Glomerular endothelial cell (primary cell): ENCODE measurements at regions not wholly inside any gene's neighbourhood (a gene's known extent, or its start where the extent isn't known, plus 50 kb on each side); places are given as distances from the start of the nearest gene placed in this dataset.

Experiments
- DNase-seq: peaks from one replicate; pipeline ENCODE4 v3.0.0-alpha.2; 2011; ENCODE audit warnings: low read depth, low spot score; ENCODE audit errors: extremely low read depth

DNA sequence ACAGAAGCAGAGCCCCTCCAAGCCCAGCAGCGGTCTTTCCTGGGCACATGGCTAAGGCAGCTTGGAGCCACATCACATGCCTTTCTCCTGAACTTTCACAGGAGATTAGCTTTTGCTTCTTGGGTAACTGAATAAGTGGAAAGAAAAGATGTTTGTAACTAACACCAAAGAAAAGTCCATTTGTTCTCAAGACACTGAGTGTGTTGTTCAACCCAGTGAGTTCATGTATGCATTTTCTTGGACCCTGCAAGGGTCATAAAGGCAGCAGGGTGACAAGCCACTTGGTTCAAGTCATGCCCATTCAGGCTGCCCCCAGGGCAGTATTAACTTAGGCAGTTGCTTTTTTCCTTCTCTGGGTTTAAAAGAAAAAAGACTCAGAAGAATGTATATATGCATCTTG, 203.4 kb downstream of the FAM76B start:
- DNase-seq, result no peak

DNA sequence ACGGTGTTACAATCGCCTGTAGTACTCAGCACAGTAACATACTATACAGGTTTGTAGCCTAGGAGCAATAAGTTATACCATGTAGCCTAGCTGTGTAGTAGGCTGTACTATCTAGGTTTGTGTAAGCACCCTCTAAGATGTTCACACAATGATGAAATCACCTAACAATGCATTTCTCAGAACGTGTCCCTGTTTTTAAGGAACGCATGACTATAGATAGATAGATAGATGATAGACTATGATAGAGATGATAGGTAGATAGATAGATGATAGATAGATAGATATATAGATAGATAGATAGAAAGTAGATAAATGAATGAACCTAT, 203.9 kb downstream of the FAM76B start:
- no peak for DNase-seq

GRCh38 chr11:95585069-95585751, 204.4 kb downstream of the FAM76B start:
- no peak for DNase-seq

DNA sequence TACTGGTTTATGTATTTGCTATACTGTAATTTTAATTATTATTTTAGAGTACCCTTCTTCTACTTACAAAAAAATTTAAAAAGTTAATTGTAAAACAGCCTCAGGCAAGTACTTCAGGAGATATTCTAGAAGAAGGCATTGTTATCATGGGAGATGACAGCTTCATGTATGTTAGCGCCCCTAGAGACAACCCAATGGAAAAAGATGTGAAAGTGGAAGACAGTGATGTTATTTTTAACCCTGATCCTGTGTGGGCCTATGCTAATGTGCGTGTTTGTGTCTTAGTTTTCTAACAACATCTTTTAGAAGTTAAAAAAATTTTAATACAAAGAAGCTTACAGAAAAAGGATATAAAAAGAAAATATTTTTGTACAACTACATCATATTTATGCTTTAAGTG, 205.0 kb downstream of the FAM76B start:
- DNase-seq, result no peak

GRCh38 chr11:95584180-95584579, 205.4 kb downstream of the FAM76B start:
- DNase-seq, result no peak

GRCh38 chr11:95577716-95578460, 211.7 kb downstream of the FAM76B start:
- DNase-seq, result no peak

GRCh38 chr11:95576146-95576845, 213.3 kb downstream of the FAM76B start:
- no peak for DNase-seq

DNA sequence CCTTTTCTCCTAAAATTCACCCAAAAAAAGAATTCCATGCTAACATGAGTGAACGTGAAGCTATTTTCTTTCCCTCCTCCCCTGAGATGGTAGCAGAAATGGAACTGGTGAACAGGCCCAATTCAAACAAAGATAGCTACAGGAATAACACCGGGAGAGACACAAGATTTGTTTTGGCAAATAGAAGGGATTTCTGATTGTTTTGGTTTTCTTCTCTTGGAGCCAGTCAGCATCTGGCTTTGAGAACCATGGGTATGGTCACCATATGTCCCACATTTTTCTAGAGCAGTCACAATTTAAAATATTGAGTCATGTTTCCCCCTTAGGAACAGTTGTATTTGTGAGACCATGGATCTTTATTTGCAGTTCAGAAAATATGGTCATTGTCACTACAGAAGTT, 214.1 kb downstream of the FAM76B start:
- no peak for DNase-seq

DNA sequence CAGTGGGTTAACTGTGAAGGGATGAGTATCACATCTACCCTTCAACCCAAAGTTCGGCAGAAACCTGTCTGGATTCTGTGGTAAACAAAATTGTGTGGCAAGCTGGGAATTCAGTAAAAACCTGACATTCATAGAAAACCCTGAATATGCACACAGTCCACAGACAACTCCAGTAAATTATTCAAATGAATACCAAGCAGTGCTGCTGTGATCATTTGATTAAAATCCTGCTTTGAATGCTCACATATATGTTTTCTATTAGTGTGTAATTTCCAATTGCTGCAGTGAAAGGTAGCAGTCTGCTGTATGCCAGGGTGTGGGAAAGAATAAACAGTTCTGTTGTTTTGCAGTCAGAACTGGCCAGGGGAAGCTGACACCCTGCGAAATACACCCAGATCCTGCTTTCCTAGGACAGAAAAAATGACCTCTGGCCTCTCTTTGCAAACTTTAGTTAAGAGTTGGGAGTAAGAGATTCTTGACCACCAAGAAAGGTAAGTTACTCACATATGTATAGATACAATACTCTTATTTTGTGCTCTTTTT, 217.8 kb downstream of the FAM76B start:
- DNase-seq, result no peak

- DNase-seq, result no peak
Observed at GRCh38 chr11:95570845-95571244, 218.7 kb downstream of the FAM76B start.

DNA sequence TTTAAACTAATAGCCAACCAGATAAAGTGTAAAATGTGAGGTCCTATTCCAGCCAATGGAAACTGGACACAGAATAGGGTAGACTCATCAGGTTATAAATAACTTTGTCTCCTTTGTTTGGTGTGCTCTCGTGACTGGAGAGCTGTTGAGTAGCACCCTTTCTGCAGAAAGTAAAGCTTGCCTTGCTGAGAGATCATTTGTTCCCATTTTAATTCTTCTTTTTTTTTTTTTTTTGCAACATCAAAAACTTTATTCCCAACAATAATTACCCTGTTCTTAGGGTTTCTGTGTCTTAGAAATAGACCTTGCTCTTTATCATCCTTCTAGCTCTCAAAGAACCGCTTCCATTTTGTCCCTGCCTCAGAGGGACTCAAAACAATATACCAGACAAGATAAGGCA, 220.4 kb downstream of the FAM76B start:
- DNase-seq, result no peak

DNA sequence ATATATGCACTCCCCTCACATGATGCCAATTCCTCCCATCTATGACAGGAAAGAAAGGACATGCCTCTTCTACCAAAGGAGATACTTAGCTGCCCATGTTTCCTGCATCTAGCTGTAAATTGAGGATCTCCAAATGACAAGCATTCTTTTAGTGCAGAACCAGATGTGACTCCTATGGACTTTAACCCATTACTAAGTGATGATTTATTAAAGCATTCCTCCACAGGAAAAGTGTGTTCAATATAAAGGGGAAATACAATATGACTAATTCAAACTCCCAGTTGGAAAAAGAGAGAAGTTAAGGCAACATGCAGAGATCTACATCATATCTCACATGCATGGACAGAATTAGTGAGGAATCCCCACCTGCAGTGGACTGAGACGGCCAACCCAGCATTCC, 221.3 kb downstream of the FAM76B start:
- DNase-seq, result no peak

DNA sequence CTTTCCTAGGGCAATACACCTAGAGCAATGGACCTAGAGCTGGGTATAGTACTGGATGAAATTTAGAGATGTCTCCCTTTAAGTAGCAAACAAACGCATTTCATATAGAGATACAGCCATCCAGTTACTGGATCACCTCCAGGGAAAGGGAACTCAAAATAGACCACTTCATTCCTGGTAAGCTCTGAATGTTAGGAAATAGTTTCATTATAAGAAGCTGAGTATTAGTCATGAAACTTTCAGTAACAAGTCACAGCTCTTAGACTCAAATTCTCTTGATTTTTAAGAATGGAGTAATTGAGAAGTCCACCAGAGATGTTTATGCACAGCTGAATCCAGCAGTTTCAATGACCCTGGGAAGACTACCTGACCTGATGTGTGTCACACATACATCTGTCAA, 221.9 kb downstream of the FAM76B start:
- DNase-seq, result no peak

DNA sequence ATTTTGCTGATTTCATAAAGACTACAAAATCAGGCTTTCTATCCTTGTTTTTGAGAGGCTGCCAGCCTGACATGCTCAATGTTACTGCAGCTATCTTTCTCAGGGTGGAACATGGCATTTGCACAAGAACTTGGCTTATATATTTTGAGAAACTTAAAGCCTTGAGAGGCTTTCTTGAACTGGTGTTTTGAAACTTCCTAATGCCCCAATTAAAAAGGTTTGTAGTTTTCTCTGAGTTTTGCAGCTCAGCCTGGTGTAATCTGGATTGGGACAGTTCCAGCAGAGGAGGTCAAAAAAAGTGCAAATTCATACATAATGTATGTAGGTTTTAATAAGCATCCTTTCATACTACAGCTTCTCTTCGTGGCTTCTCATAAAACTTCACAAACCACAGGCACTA, 223.4 kb downstream of the FAM76B start:
- DNase-seq, result no peak

- DNase-seq, result no peak
Observed at GRCh38 chr11:95565724-95566141, 223.8 kb downstream of the FAM76B start.

DNA sequence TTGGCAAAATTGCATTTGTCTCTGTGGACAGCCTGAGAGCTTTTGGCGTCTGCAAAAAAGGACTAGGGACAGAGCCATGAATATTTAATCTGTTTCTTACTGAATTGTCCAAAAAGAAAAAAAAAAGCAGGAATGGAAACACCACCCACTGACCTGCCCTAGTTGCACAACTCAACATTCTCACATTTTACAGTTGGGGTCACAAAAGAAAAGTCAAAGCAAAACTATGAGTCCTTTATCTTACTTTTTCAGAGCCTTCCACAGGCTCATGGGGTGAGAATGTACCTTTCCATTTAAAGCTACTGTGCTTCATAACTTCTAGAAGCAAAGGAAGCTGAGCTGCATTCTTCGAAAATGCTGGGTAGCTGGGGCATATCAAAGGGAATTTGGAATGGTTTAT, 225.7 kb downstream of the FAM76B start:
- no peak for DNase-seq

DNA sequence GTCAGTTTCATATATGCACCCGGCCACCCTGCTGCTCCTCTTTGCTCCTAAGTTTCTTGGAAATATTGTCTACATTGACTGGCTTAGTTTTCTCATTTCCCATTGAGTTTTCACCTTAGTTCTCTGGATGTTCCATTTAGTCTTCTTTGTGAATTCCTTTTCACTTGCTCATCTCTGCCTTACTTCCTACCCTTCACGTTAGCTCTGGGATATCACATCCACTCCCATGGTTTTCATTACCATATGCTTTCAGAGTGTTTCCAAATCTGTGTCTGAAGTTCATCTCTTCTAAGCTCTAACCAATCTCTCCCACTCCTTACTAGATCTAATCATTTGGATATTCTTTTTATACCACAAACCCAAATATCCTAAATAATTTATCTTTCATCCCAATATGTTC, 226.4 kb downstream of the FAM76B start:
- no peak for DNase-seq

- DNase-seq, result no peak
Observed at GRCh38 chr11:95562196-95562921, 227.2 kb downstream of the FAM76B start.

DNA sequence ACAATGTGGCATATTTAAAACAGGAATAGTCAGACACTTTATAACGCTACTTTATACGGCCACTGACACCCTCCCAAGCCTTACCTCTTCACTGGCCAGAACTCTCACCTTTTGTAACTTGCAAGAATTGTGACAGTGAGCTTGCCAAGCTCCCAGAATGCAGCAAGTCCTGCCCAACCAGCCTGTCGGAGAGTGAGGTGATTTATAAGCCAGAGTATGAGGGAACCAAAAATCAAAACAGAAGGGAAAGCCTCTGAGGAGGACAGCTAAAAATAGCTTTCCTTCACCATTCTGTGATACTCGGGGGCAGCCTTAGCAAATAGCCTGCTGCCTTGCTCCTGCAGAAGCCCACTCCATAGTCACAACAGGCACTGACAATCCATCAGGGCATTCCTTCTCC, 229.7 kb downstream of the FAM76B start:
- no peak for DNase-seq

GRCh38 chr11:95557376-95557775, 232.2 kb downstream of the FAM76B start:
- no peak for DNase-seq
